DOHH2 (cell line): ENCODE measurements at regions not wholly inside any gene's neighbourhood (a gene's known extent, or its start where the extent isn't known, plus 50 kb on each side); places are given as distances from the start of the nearest gene placed in this dataset.

ENCODE experiments used
- EZH2phosphoT487 ChIP-seq: fragments of 200-600 bp; sonication (generic); IDR thresholded peaks from 2 replicates; pipeline ENCODE4 v1.6.1; 2017; ENCODE audit warnings: borderline replicate concordance, mild to moderate bottlenecking, antibody characterized with exemption, low read length, moderate library complexity, mixed read lengths
- TF ChIP-seq, protein P1 (sequence below): fragments of 200-600 bp; sonication (generic); IDR thresholded peaks from one replicate; pipeline ENCODE4 v1.5.1; 2014; ENCODE audit warnings: antibody characterized with exemption, mild to moderate bottlenecking, low read depth, low read length; ENCODE audit not compliant: poor library complexity, severe bottlenecking

DNA sequence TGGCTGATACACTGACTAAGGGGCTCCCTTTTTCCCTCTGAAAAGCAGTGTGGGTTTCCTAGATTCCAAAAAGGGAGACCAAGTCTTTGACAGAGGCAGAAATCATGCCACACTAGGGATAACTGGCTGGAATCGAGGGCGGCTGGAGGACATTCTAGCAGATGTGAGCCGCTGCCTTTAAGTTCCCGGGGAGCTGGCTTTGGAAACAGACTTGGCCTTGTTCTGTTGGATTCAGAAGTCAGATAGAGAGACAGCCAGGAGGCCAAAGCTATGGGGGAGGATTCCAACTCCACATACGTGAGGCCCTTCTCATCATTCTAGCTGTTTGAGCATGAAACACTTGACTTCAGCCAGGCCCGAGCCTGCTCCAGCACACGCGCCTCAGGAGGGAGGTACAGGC lies 109.9 kb upstream of the FOXC1 start:
- TF ChIP-seq, protein P1, sequence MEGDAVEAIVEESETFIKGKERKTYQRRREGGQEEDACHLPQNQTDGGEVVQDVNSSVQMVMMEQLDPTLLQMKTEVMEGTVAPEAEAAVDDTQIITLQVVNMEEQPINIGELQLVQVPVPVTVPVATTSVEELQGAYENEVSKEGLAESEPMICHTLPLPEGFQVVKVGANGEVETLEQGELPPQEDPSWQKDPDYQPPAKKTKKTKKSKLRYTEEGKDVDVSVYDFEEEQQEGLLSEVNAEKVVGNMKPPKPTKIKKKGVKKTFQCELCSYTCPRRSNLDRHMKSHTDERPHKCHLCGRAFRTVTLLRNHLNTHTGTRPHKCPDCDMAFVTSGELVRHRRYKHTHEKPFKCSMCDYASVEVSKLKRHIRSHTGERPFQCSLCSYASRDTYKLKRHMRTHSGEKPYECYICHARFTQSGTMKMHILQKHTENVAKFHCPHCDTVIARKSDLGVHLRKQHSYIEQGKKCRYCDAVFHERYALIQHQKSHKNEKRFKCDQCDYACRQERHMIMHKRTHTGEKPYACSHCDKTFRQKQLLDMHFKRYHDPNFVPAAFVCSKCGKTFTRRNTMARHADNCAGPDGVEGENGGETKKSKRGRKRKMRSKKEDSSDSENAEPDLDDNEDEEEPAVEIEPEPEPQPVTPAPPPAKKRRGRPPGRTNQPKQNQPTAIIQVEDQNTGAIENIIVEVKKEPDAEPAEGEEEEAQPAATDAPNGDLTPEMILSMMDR, result no peak
- no peak for TF ChIP-seq EZH2phosphoT487
